Memory B cell (primary cell): ENCODE measurements at regions not wholly inside any gene's neighbourhood (a gene's known extent, or its start where the extent isn't known, plus 50 kb on each side); places are given as distances from the start of the nearest gene placed in this dataset.

Source experiments
- ATAC-seq: fragments of 150-1000 bp; cut with Tn5 transposase; 2 replicates; pipeline ENCODE4 v1.10.0; 2021; ENCODE audit warnings: low read depth, mild to moderate bottlenecking, moderate library complexity
- DNase-seq, 2 donors: peaks; one replicate each; pipeline ENCODE4 v3.0.0; 2022; ENCODE audit warnings: low spot score in 2 of 2
- H3K27ac Mint-ChIP-seq: one replicate; pipeline ENCODE4 v1.8.0; 2022; ENCODE audit warnings: mild to moderate bottlenecking, moderate library complexity, mixed read lengths
- H3K27me3 Mint-ChIP-seq: one replicate; pipeline ENCODE4 v1.8.0; 2022; ENCODE audit warnings: mixed read lengths
- H3K36me3 Mint-ChIP-seq: one replicate; pipeline ENCODE4 v1.8.0; 2022; ENCODE audit warnings: mild to moderate bottlenecking, mixed read lengths
- H3K4me1 Mint-ChIP-seq: one replicate; pipeline ENCODE4 v1.8.0; 2022; ENCODE audit warnings: mixed read lengths
- H3K4me3 Mint-ChIP-seq: one replicate; pipeline ENCODE4 v1.8.0; 2022; ENCODE audit warnings: mild to moderate bottlenecking, moderate library complexity, mixed read lengths
- H3K9me3 Mint-ChIP-seq: one replicate; pipeline ENCODE4 v1.8.0; 2022; ENCODE audit warnings: mixed read lengths

DNA sequence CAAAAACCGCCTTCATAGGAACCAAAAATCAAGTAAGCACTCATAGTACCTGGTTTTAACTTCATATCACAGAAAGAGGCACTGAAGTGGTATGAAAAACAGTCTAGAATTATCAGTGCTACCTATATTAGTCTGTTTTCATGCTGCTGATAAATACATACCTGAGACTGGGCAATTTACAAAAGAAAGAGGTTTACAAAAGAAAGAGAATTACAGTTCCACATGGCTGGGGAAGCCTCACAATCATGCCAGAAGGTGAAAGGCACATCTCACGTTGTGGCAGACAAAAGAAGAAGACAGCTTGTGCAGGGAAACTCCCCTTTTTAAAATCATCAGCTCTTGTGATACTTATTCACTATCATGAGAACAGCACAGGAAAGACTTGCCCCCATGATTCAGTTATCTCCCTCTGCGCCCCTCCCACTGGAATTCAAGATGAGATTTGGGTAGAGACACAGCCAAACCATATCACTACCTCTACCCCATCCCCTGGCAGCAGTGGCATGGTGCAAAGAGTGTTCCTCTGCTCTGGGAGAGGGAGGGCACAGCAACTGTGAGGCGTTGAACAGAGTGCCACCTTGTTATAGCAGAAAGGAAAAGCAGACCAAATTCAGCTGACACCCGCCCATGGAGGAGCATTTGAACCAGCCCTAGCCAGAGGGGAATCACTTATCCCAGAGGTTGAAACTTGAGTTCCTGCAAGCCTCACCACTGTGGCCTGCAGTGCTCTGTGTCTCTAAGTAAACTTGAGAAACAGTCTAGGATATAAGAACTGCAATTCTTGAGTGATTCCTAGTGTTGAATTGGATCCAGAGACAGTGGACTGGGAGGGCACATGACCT is 61.9 kb upstream of the PTPRZ1 start:
- H3K27ac Mint-ChIP-seq, result no peak overlapping the region
- no peaks in the 10 kb centered on the region for H3K4me1 Mint-ChIP-seq
- H3K36me3 Mint-ChIP-seq, result no peaks in the 10 kb centered on the region

DNA sequence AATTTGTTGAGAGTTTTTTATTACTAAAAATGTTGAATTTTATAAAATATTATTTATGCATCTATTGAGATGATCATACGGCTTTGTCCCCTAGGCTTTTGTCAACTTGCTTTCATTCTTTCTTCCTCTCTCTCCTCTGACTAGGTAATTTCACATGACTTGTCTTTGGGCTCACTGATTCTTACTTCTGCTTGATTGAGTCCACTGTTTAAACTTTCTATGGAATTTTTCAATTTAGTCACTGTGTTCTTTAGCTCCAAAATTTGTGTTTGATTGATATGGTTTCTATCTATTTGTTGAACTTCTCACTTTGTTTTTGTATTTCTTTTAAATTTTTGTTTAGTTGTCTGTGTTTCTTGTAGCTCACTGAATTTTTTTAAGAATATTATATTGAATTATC is 65.9 kb upstream of the PTPRZ1 start:
- no peak for DNase-seq
- Mint-ChIP-seq H3K27me3 (peaks cover 4% of the 10 kb centered on the region), H3K36me3 (no peaks in the 10 kb centered on the region), H3K4me3 (no peak overlapping the region), H3K27ac (no peak overlapping the region), H3K9me3 (peaks cover 3% of the 10 kb centered on the region), H3K4me1 (no peaks in the 10 kb centered on the region)
- no peak for ATAC-seq

More for the DNA sequence above, 61.9 kb upstream of the PTPRZ1 start:
- DNase-seq (no peak), ATAC-seq (no peak)
- H3K4me3 Mint-ChIP-seq, result no peak overlapping the region
- H3K27me3 Mint-ChIP-seq, result peaks cover 4% of the 10 kb centered on the region
- H3K9me3 Mint-ChIP-seq, result peaks cover 2% of the 10 kb centered on the region

GRCh38 chr7:121803039-121803438 is 69.9 kb upstream of the PTPRZ1 start:
- no peak for ATAC-seq
- peaks cover 3% of the 10 kb centered on the region for H3K9me3 Mint-ChIP-seq
- H3K36me3 Mint-ChIP-seq, result no peaks in the 10 kb centered on the region
- H3K4me1 Mint-ChIP-seq, result peaks cover 2% of the 10 kb centered on the region
- no peak for DNase-seq
- H3K4me3 Mint-ChIP-seq, result no peak overlapping the region
- no peak overlapping the region for H3K27ac Mint-ChIP-seq
- H3K27me3 Mint-ChIP-seq, result no peaks in the 10 kb centered on the region

GRCh38 chr7:121800916-121801675 is 71.9 kb upstream of the PTPRZ1 start:
- Mint-ChIP-seq H3K9me3 (peaks cover 1% of the 10 kb centered on the region), H3K4me3 (no peak overlapping the region), H3K27ac (no peak overlapping the region), H3K4me1 (peaks cover 2% of the 10 kb centered on the region), H3K36me3 (no peaks in the 10 kb centered on the region), H3K27me3 (no peaks in the 10 kb centered on the region)
- DNase-seq, result no peak
- ATAC-seq, result no peak

GRCh38 chr7:121798896-121799295 is 74.1 kb upstream of the PTPRZ1 start:
- Mint-ChIP-seq H3K9me3 (no peaks in the 10 kb centered on the region), H3K27me3 (no peaks in the 10 kb centered on the region), H3K4me3 (no peak overlapping the region), H3K36me3 (no peaks in the 10 kb centered on the region), H3K27ac (no peak overlapping the region), H3K4me1 (peaks cover 2% of the 10 kb centered on the region)
- ATAC-seq (no peak), DNase-seq (no peak)

- DNase-seq (no peak), ATAC-seq (no peak)
- Mint-ChIP-seq H3K4me1 (peaks cover 2% of the 10 kb centered on the region), H3K27ac (no peak overlapping the region), H3K27me3 (no peaks in the 10 kb centered on the region), H3K4me3 (no peak overlapping the region), H3K9me3 (no peaks in the 10 kb centered on the region), H3K36me3 (no peaks in the 10 kb centered on the region)
Measured at GRCh38 chr7:121798453-121798840, 74.5 kb upstream of the PTPRZ1 start.

GRCh38 chr7:121797657-121798452 is 75.1 kb upstream of the PTPRZ1 start:
- DNase-seq (no peak), ATAC-seq (no peak)

DNA sequence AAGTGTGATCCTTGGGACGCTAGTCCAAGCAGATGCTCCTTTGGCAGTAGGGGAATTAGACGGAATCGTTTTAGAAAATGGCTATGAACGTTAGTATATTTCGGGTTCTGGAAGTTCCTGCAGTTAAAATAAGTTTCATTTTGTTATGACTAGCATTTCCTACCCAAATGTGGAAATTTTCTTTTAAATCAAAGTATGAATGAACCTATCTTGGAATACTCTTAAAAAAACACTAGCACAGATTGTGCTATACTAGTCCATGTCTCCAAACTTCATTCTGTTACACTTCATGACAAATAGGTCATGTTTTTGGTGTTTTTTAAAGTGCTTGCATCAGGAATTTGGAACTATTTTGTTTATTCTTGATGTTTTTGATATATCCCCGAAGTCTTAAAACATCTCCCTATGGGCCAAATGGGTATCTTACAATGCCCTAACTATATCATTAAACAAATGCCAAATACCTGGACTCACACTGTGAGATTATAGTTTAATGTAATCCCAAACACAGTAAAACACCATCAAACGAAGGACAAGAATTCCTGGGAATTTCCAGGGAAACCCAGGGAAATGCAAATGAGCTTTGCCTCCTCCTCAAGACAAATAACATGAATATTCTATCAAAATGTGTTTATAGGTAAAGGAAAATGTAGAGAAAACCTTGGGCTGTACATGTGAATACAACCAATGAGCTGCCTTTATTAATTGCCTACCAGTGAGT is 75.9 kb upstream of the PTPRZ1 start:
- H3K27me3 Mint-ChIP-seq, result no peaks in the 10 kb centered on the region
- H3K9me3 Mint-ChIP-seq, result no peaks in the 10 kb centered on the region
- DNase-seq (no peak), ATAC-seq (no peak)
- H3K36me3 Mint-ChIP-seq, result no peaks in the 10 kb centered on the region
- no peak overlapping the region for H3K27ac Mint-ChIP-seq
- H3K4me1 Mint-ChIP-seq, result peaks cover 2% of the 10 kb centered on the region
- H3K4me3 Mint-ChIP-seq, result no peak overlapping the region

More at GRCh38 chr7:121797657-121798452, 75.1 kb upstream of the PTPRZ1 start:
- H3K4me3 Mint-ChIP-seq, result no peak overlapping the region
- H3K4me1 Mint-ChIP-seq, result peaks cover 2% of the 10 kb centered on the region
- no peaks in the 10 kb centered on the region for H3K36me3 Mint-ChIP-seq
- no peaks in the 10 kb centered on the region for H3K27me3 Mint-ChIP-seq
- no peak overlapping the region for H3K27ac Mint-ChIP-seq
- H3K9me3 Mint-ChIP-seq, result no peaks in the 10 kb centered on the region

DNA sequence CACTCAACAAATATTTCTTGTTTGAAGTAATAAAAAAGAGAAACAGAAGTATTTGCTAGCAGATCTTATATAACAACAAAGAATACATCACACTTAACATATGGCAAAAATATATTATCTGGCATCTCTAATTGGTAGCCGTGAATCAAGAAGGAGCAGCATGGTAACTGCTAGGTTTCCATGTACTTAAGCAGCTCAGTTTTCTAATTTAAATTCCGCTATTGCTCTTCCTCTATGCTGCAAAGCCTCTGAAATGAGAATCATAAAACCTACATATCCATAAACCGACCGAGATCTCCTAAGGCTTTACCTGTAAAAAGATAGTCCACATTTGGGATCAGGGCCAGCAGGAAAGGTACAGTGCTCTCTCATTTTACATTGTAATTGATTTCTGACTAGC is 76.6 kb upstream of the PTPRZ1 start:
- Mint-ChIP-seq H3K4me1 (peaks cover 2% of the 10 kb centered on the region), H3K36me3 (no peaks in the 10 kb centered on the region), H3K4me3 (no peak overlapping the region), H3K27me3 (no peaks in the 10 kb centered on the region), H3K9me3 (no peaks in the 10 kb centered on the region), H3K27ac (no peak overlapping the region)
- DNase-seq, result no peak
- ATAC-seq, result no peak

DNA sequence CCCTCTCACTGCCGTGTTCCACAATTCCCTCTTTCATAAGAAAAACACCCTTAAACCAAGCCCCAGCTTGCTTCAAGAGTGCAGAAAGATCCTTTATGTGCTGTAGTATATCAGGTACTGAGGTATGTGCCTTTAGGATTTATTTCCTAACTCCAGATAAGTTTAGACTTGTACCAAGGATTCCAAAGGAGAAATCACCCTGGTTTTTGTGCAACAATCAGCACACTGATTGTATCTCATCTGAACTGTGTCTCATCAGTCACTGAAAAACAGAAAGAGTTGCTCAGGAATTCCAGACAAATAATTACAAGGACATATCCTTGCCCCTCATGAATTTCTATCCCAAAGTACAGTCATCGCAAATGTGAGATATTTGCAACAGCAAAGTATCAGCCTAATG is 77.2 kb upstream of the PTPRZ1 start:
- Mint-ChIP-seq H3K27me3 (no peaks in the 10 kb centered on the region), H3K4me1 (peaks cover 2% of the 10 kb centered on the region), H3K27ac (no peak overlapping the region), H3K9me3 (no peaks in the 10 kb centered on the region), H3K36me3 (no peaks in the 10 kb centered on the region), H3K4me3 (no peak overlapping the region)
- no peak for ATAC-seq
- no peak for DNase-seq

DNA sequence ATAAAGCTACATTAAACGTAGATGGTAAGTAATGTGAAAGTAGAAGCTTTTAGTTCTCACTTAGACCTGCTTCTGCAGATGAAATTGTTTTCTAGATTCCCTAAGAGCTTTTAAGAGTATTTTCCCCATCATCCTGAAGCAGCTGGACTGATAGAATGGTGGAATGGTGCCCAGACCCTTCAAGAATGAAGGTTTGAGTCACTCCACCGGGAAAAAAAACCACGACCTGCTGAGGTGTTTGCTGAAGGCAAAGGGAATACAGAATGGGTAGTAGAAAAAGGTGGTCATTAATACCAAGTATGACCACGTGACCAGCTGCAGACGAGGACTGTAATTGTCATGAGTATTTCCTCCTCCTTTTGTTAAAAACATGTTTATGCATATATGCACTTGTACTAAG is 79.2 kb upstream of the PTPRZ1 start:
- Mint-ChIP-seq H3K36me3 (no peaks in the 10 kb centered on the region), H3K27ac (no peak overlapping the region), H3K4me1 (no peaks in the 10 kb centered on the region), H3K9me3 (no peaks in the 10 kb centered on the region), H3K4me3 (no peak overlapping the region), H3K27me3 (no peaks in the 10 kb centered on the region)
- no peak for DNase-seq
- no peak for ATAC-seq

DNA sequence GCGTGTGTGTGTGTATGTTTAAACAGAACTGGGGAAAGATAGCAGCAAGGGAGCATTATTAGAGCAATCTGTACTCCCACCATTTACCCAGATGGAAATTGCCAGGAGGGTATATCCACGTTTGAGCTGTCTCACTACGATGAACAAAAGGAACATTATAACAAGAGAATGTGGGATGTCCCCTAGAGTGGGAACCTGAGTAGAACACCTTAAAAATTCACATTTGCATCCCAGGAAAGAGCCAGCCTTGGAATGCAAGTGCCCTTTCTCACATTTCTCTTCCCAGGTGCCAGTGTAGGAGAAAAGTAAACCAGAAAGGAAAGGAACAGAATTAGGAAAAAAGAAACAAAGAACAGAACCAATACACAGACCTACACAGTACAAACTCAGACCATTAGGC is 95.3 kb upstream of the PTPRZ1 start:
- Mint-ChIP-seq H3K36me3 (no peaks in the 10 kb centered on the region), H3K27me3 (peaks cover 1% of the 10 kb centered on the region), H3K4me1 (no peaks in the 10 kb centered on the region), H3K4me3 (no peak overlapping the region), H3K27ac (no peak overlapping the region), H3K9me3 (no peaks in the 10 kb centered on the region)
- DNase-seq (no peak), ATAC-seq (no peak)

DNA sequence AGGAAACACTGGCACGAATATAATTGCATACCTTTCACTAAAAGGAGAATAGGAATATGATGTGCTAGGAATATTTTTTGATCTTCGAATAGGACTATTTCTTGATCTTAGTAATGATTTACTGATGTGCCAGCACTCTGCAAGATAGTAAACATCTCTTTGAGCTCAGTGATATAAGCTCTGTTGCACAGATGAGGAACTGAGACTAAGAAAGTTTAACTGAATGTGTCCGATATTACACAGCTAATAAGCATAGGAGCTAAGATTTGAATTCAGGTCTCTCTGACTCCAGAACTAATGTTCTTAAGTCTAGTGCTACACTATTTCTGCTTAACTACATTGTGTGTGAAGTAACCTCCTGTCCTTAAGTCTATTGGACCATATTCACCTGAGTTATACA is 98.4 kb upstream of the PTPRZ1 start:
- Mint-ChIP-seq H3K27me3 (peaks cover 1% of the 10 kb centered on the region), H3K4me1 (no peaks in the 10 kb centered on the region), H3K4me3 (no peak overlapping the region), H3K27ac (no peak overlapping the region), H3K36me3 (no peaks in the 10 kb centered on the region), H3K9me3 (peaks cover 1% of the 10 kb centered on the region)
- DNase-seq (no peak), ATAC-seq (no peak)
